Endothelial cell of umbilical vein (primary cell): ENCODE measurements at regions not wholly inside any gene's neighbourhood (a gene's known extent, or its start where the extent isn't known, plus 50 kb on each side); places are given as distances from the start of the nearest gene placed in this dataset.

Source experiments
- BruUV-seq: library from RNA; stranded (reverse); fragments of 400-500 nt; replicated peaks from 2 replicates; lab custom pipeline; 2021; lab: Mats Ljungman, UMichigan
- CTCF ChIA-PET: fragments of 300-600, 350-600 bp; sonication (Branson Sonifier 250); formaldehyde crosslinking; loops from one replicate; lab custom pipeline; 2021; ENCODE audit warnings: antibody characterized with exemption, inconsistent platforms; lab: Charles Lee
- POLR2A ChIA-PET: fragments of 300-600, 350-600 bp; sonication (Branson Sonifier 250); formaldehyde crosslinking; loops from one replicate; lab custom pipeline; 2021; ENCODE audit warnings: antibody characterized with exemption, inconsistent platforms; lab: Charles Lee
- DNase-seq: peaks from one replicate; pipeline ENCODE4 v3.0.0-alpha.2; 2011; ENCODE audit warnings: low read depth, low spot score
- FAIRE-seq: peaks from 2 replicates; lab custom pipeline; 2011; peaks lifted over from hg19 to GRCh38; lab: Jason Lieb, UNC
- H2AFZ ChIP-seq: 2 replicates; pipeline ENCODE4 v1.6.0; 2012; ENCODE audit warnings: low read depth, low read length, control low read depth, inconsistent platforms
- H3K27ac ChIP-seq: 2 replicates; pipeline ENCODE4 v1.5.1; 2011; ENCODE audit warnings: low read depth, mild to moderate bottlenecking, control low read depth, low read length, moderate library complexity; ENCODE audit not compliant: insufficient read depth
- H3K27me3 ChIP-seq, 2 experiments: 2 replicates each; pipeline versions ENCODE4 v1.6.0 to v1.6.1; 2011; ENCODE audit warnings: low read length in 2 of 2, mixed read lengths in 1 of 2; ENCODE audit not compliant: control insufficient read depth in 2 of 2, insufficient read depth in 2 of 2
- H3K36me3 ChIP-seq, 2 experiments: 2 replicates in 1 of 2; 3 replicates in 1 of 2; pipeline ENCODE4 v1.5.1; 2011; ENCODE audit warnings: low read length in 2 of 2, mild to moderate bottlenecking in 1 of 2, moderate library complexity in 1 of 2; ENCODE audit not compliant: control insufficient read depth in 2 of 2, insufficient read depth in 2 of 2; ENCODE audit errors: extremely low read depth in 1 of 2
- H3K4me1 ChIP-seq: 3 replicates; pipeline ENCODE4 v1.5.1; 2011; ENCODE audit warnings: mild to moderate bottlenecking, low read length; ENCODE audit not compliant: control insufficient read depth, insufficient read depth; ENCODE audit errors: extremely low read depth
- H3K4me2 ChIP-seq: 2 replicates; pipeline ENCODE4 v1.6.1; 2011; ENCODE audit warnings: low read length, control low read depth, mixed read lengths; ENCODE audit not compliant: insufficient read depth
- H3K4me3 ChIP-seq, 3 experiments: fragments of 200-600 bp in 1 of 3; sonication (generic), shearing (Covaris generic) in 1 of 3; replicated peaks in 1 of 3; 2 replicates each; pipeline ENCODE4 v1.5.1; 2011 to 2016; ENCODE audit warnings: control low read depth in 3 of 3, low read length in 3 of 3, mild to moderate bottlenecking in 2 of 3, inconsistent platforms in 1 of 3, low read depth in 1 of 3, moderate library complexity in 1 of 3; ENCODE audit not compliant: insufficient read depth in 1 of 3
- H3K79me2 ChIP-seq: 2 replicates; pipeline ENCODE4 v1.6.0; 2012; ENCODE audit warnings: low read length, inconsistent platforms; ENCODE audit not compliant: control insufficient read depth, insufficient read depth
- H3K9ac ChIP-seq: replicated peaks from 2 replicates; pipeline ENCODE3; 2011; ENCODE audit warnings: low read length, control low read depth; ENCODE audit not compliant: insufficient read depth; ENCODE audit errors: extremely low read depth
- H3K9me1 ChIP-seq: replicated peaks from 3 replicates; pipeline ENCODE4 v1.6.0; 2011; ENCODE audit warnings: mild to moderate bottlenecking, low read length; ENCODE audit not compliant: control insufficient read depth, insufficient read depth; ENCODE audit errors: extremely low read depth
- H3K9me3 ChIP-seq: replicated peaks from 2 replicates; pipeline ENCODE4 v1.5.1; 2012; ENCODE audit warnings: low read length, inconsistent platforms; ENCODE audit not compliant: control insufficient read depth, insufficient read depth
- H4K20me1 ChIP-seq: replicated peaks from 2 replicates; pipeline ENCODE3; 2011; ENCODE audit warnings: mild to moderate bottlenecking, low read length; ENCODE audit not compliant: control insufficient read depth, insufficient read depth; ENCODE audit errors: extremely low read depth
- CTCF ChIP-seq, 2 donors: IDR thresholded peaks; 1 replicate in 1 of 2; 2 replicates in 1 of 2; pipeline ENCODE4 v1.5.1; 2011; ENCODE audit warnings: low read length in 2 of 2, mild to moderate bottlenecking in 2 of 2, moderate library complexity in 2 of 2, control low read depth in 1 of 2, inconsistent platforms in 1 of 2, low read depth in 1 of 2; ENCODE audit not compliant: insufficient read depth in 1 of 2; ENCODE audit errors: extremely low read depth in 1 of 2
- EZH2 ChIP-seq: IDR thresholded peaks from 2 replicates; pipeline ENCODE4 v1.6.1; 2012; ENCODE audit warnings: borderline replicate concordance, low read depth, mild to moderate bottlenecking, moderate library complexity, low read length, inconsistent platforms; ENCODE audit not compliant: severe bottlenecking
- FOS ChIP-seq: IDR thresholded peaks from 2 replicates; pipeline ENCODE4 v1.6.1; 2011; ENCODE audit warnings: mild to moderate bottlenecking, low read length, moderate library complexity, borderline replicate concordance; ENCODE audit not compliant: insufficient read depth
- GATA2 ChIP-seq: IDR thresholded peaks from 2 replicates; pipeline ENCODE4 v1.7.0; 2011; ENCODE audit warnings: low read depth, mild to moderate bottlenecking, moderate library complexity, mixed read lengths, low read length; ENCODE audit not compliant: insufficient read length, insufficient read depth
- JUN ChIP-seq: IDR thresholded peaks from 2 replicates; pipeline ENCODE4 v1.6.1; 2011; ENCODE audit warnings: borderline replicate concordance, low read depth; ENCODE audit not compliant: insufficient read length, insufficient read depth
- MAX ChIP-seq: IDR thresholded peaks from 2 replicates; pipeline ENCODE4 v1.6.1; 2011; ENCODE audit not compliant: insufficient read depth, insufficient read length
- MYC ChIP-seq: IDR thresholded peaks from one replicate; pipeline ENCODE4 v1.6.1; 2011; ENCODE audit warnings: mild to moderate bottlenecking, low read depth, low read length
- POLR2A ChIP-seq: IDR thresholded peaks from 2 replicates; pipeline ENCODE4 v1.6.1; 2012; ENCODE audit warnings: low read depth, mild to moderate bottlenecking, control low read depth, low read length
- POLR2AphosphoS5 ChIP-seq: IDR thresholded peaks from 2 replicates; pipeline ENCODE4 v1.6.1; 2012; ENCODE audit warnings: low read depth, mild to moderate bottlenecking, control low read depth, low read length, moderate library complexity; ENCODE audit not compliant: insufficient read depth
- dilution Hi-C: fragments of 300-500 bp; cut with MboI; formaldehyde crosslinking; loops from one replicate; pipeline ENCODE4 v1.15.0; 2019; ENCODE audit warnings: low sequenced_read_pairs; ENCODE audit not compliant: extremely low pct_ligation_motif_present
- intact Hi-C: fragments of 100-400 bp; cut with micrococcal nuclease; formaldehyde crosslinking; loops from one replicate; pipeline ENCODE4 v1.10.0; 2022

- Histone ChIP-seq H3K36me3 (no peaks in the 10 kb centered on the region), H3K79me2 (no peaks in the 10 kb centered on the region), H4K20me1 (no peaks in the 10 kb centered on the region), H3K9me1 (no peaks in the 10 kb centered on the region), H3K9me3 (no peaks in the 10 kb centered on the region), H2AFZ (no peak overlapping the region), H3K4me3 (no peak overlapping the region), H3K4me2 (no peak overlapping the region), H3K27me3 (peaks cover 0 to 4% of the 10 kb centered on the region in 2 experiments), H3K27ac (no peak overlapping the region), H3K4me1 (no peaks in the 10 kb centered on the region), H3K9ac (no peak overlapping the region)
- DNase-seq (no peak), FAIRE-seq (no peak)
- TF ChIP-seq GATA2 (no peak), JUN (no peak), POLR2AphosphoS5 (no peak)
- BruUV-seq, result no TSS peak
- ChIA-PET CTCF (no interaction called here), POLR2A (no interaction called here)
- dilution Hi-C loops (no loop called here), intact Hi-C loops (no loop called here)
These were observed 187.5 kb upstream of the PLXNA2 start for GRCh38 chr1:208431721-208432120.

DNA sequence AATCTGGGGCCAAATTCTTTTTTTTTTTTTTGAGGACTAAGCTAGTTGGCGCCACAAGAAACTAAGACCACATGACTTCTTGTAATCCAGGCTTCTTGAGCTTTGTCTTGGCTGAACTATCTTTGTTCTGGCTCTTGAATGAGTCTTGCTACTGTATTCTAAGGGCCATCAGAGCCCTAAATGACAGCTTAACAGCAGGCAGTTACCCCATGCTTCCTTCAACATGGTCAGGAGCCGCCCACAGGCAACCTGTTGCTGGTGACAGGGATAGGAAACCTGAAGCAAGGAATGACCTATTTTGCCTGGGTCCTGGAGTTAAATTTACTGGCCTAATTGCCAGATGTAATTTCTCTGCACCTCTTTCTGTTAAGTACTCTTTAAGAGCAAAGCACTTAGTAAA, 188.2 kb upstream of the PLXNA2 start:
- Histone ChIP-seq H3K27ac (no peak overlapping the region), H3K9me3 (no peaks in the 10 kb centered on the region), H3K4me1 (no peaks in the 10 kb centered on the region), H3K4me2 (no peak overlapping the region), H3K27me3 (peaks cover 0 to 4% of the 10 kb centered on the region in 2 experiments), H3K9me1 (no peaks in the 10 kb centered on the region), H3K4me3 (no peak overlapping the region), H3K79me2 (no peaks in the 10 kb centered on the region), H3K36me3 (no peaks in the 10 kb centered on the region), H3K9ac (no peak overlapping the region), H4K20me1 (no peaks in the 10 kb centered on the region), H2AFZ (no peak overlapping the region)
- no peak for FAIRE-seq
- CTCF ChIA-PET, result no interaction called here
- DNase-seq, result no peak
- no TSS peak for BruUV-seq
- TF ChIP-seq POLR2A (no peak), POLR2AphosphoS5 (no peak), FOS (no peak), MYC (no peak), GATA2 (no peak), EZH2 (no peak), JUN (no peak), MAX (no peak), CTCF (IDR thresholded peaks at IDR 0.05; ENCODE audit: extremely low read depth in 1 of 2, insufficient read depth in 1 of 2, low read depth in 1 of 2, low read length in 2 of 2) (no peak)
- POLR2A ChIA-PET, result no interaction called here
- intact Hi-C loops (no loop called here), dilution Hi-C loops (no loop called here)
